Stimulated activated CD4-positive, alpha-beta T cell treated with anti-CD3 and anti-CD28 coated beads, Interleukin-1b, Interleukin-23, amount 100 ng/mL, for 24 hours (primary cell): ENCODE measurements at regions not wholly inside any gene's neighbourhood (a gene's known extent, or its start where the extent isn't known, plus 50 kb on each side); places are given as distances from the start of the nearest gene placed in this dataset.
"Not testable (repeated sequence)": the region's sequence is repeated elsewhere in the genome, so short reads cannot be mapped to it uniquely, and the experiment has no call there.

Experiments
- DNase-seq, 4 experiments: peaks; one replicate each; pipeline ENCODE4 v3.0.0-alpha.2; 2020; ENCODE audit warnings: low read depth in 4 of 4, low spot score in 1 of 4

GRCh38 chr20:5696011-5696559 is 54.1 kb upstream of the SHLD1 start:
- DNase-seq: no peak

- DNase-seq: no peak
Measured at GRCh38 chr20:5691918-5692618, 58.1 kb upstream of the SHLD1 start.

- no peak for DNase-seq
Measured at GRCh38 chr20:5689463-5689862, 60.7 kb upstream of the SHLD1 start.

GRCh38 chr20:5688431-5688972 is 61.7 kb upstream of the SHLD1 start:
- no peak for DNase-seq

- no peak for DNase-seq
Measured at GRCh38 chr20:5687884-5688283, 62.3 kb upstream of the SHLD1 start.

- DNase-seq: no peak
Measured at GRCh38 chr20:5686384-5687105, 63.7 kb upstream of the SHLD1 start.

- DNase-seq: not testable (repeated sequence)
Measured at GRCh38 chr20:5682556-5682955, 67.6 kb upstream of the SHLD1 start.

- no peak for DNase-seq
Measured at GRCh38 chr20:5680192-5680591, 69.4 kb upstream of the GPCPD1 start.

GRCh38 chr20:5678777-5679176 is 68.0 kb upstream of the GPCPD1 start:
- no peak for DNase-seq

GRCh38 chr20:5677944-5678343 is 67.1 kb upstream of the GPCPD1 start:
- DNase-seq: not testable (repeated sequence)

GRCh38 chr20:5677389-5677788 is 66.6 kb upstream of the GPCPD1 start:
- no peak for DNase-seq

GRCh38 chr20:5675103-5676091 is 64.6 kb upstream of the GPCPD1 start:
- DNase-seq: no peak

- peak in 1 of 4 experiments; percentile 18 for DNase-seq
Measured at GRCh38 chr20:5674176-5674660, 63.4 kb upstream of the GPCPD1 start.

- DNase-seq: no peak
Measured at GRCh38 chr20:5670874-5671273, 60.1 kb upstream of the GPCPD1 start.

- DNase-seq: no peak
Measured at GRCh38 chr20:5670036-5670536, 59.3 kb upstream of the GPCPD1 start.

- no peak for DNase-seq
Measured at GRCh38 chr20:5668529-5668868, 57.7 kb upstream of the GPCPD1 start.

- DNase-seq: no peak
Measured at GRCh38 chr20:5667705-5668528, 57.1 kb upstream of the GPCPD1 start.

GRCh38 chr20:5665417-5665816 is 54.6 kb upstream of the GPCPD1 start:
- no peak for DNase-seq

- no peak for DNase-seq
Measured at GRCh38 chr20:5663396-5663795, 52.6 kb upstream of the GPCPD1 start.

GRCh38 chr20:5662769-5663168 is 52.0 kb upstream of the GPCPD1 start:
- DNase-seq: no peak
